Choroid plexus epithelial cell (primary cell): ENCODE measurements at regions not wholly inside any gene's neighbourhood (a gene's known extent, or its start where the extent isn't known, plus 50 kb on each side); places are given as distances from the start of the nearest gene placed in this dataset.

Experiments used
- DNase-seq: peaks from one replicate; pipeline ENCODE4 v3.0.0-alpha.2; 2010; ENCODE audit warnings: low read depth
- H3K4me3 ChIP-seq: 2 replicates; pipeline ENCODE4 v1.5.1; 2011; ENCODE audit warnings: low read depth, mild to moderate bottlenecking, control low read depth, low read length, moderate library complexity
- CTCF ChIP-seq: conservative IDR thresholded peaks from 2 replicates; pipeline ENCODE4 v1.5.1; 2011; ENCODE audit warnings: low read depth, mild to moderate bottlenecking, control low read depth, inconsistent platforms, low read length, moderate library complexity

- DNase-seq: no peak
- no peak overlapping the region for H3K4me3 ChIP-seq
- TF ChIP-seq CTCF: no peak
These were observed 132.2 kb upstream of the FOXD3 start for GRCh38 chr1:63190171-63190570.

DNA sequence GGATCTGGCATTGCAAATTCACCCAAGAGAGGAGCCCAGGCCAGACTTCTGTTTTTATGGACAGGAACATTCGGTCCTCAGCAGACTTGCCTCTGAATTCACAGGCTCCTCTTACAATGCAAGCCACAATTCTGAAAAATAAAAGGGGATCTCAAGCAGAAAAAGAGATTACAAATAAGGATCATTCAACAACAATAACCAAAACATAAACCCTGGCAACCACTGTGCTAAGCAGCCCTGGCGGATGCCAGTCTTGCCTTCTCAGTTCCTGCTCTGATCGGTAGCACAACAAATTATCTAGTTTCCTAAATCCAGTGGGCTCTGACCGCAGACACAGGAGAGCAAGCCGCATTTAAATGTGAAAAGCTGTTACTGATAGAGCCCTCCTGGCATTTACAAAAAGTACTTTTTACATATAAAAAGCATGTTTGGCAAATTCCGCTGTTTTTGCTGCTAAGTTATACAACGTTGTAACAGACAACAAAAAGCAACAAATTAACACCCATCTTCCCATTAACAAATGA lies 123.4 kb upstream of the FOXD3 start:
- DNase-seq: no peak
- H3K4me3 ChIP-seq: no peak overlapping the region
- no peak for TF ChIP-seq CTCF

GRCh38 chr1:63199706-63200335 lies 122.5 kb upstream of the FOXD3 start:
- no peak for TF ChIP-seq CTCF
- DNase-seq: no peak
- H3K4me3 ChIP-seq: no peak overlapping the region

DNA sequence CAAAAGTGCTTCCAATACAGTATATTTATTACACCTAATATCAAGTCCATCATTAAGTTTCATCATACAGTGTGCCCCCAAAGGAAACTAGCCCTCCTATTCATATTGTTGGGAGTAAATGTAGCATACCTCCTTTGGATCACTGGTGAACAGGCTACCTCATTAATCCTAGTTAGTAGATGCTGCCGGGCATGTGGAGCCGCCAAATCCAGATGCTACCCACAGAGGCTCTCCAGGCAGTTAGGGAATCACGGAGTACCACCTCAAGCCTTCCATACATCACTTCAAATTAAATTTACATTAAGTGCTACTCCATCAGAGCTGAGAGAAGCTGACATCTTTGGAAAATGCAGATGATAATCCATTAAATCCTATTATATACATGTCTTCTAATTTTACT lies 121.7 kb upstream of the FOXD3 start:
- TF ChIP-seq CTCF: no peak
- H3K4me3 ChIP-seq: no peak overlapping the region
- DNase-seq: no peak

DNA sequence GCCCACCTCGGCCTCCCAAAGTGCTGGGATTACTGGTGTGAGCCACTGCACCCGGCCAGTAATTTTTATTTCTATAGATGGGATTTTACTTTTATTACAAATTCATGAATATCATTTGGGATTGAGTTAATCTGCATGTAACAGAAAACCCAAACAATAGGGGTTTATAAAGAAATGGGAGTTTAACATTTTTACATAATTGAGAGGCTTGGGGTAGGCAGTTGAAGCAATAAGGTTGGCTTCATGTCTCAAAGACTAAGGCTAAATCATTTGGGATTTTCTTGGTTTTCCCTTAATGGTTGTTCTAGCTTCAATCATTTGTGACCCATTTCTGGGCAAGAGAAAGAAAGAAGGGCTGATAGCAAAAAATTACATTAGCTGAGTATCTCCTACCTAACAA lies 118.7 kb upstream of the FOXD3 start:
- no peak for DNase-seq
- no peak for TF ChIP-seq CTCF
- H3K4me3 ChIP-seq: no peak overlapping the region

DNA sequence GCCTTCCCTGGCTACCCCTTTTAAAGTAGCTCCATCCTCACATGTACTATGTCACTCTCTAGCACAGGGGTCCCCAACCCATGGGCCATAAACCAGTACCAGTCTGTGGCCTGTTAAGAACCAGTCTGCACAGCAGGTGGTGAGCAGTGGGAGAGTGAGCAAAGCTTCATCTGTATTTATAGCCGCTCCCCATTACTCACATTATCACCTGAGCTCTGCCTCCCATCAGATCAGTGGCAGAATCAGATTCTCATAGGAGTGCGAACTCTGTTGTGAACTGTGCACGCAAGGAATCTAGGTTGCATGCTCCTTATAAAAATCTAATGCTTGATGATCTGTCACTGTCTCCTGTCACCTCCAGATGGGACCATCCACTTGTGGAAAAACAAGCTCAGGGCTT lies 116.6 kb upstream of the FOXD3 start:
- no peak for TF ChIP-seq CTCF
- no peak overlapping the region for H3K4me3 ChIP-seq
- no peak for DNase-seq

GRCh38 chr1:63214553-63214952 lies 107.8 kb upstream of the FOXD3 start:
- TF ChIP-seq CTCF: no peak
- H3K4me3 ChIP-seq: no peak overlapping the region
- DNase-seq: no peak
